Endodermal cell (in vitro differentiated cells): ENCODE measurements at regions not wholly inside any gene's neighbourhood (a gene's known extent, or its start where the extent isn't known, plus 50 kb on each side); places are given as distances from the start of the nearest gene placed in this dataset.
"Not testable (repeated sequence)": the region's sequence is repeated elsewhere in the genome, so short reads cannot be mapped to it uniquely, and the experiment has no call there.

Source experiments
- DNase-seq: peaks from one replicate; pipeline ENCODE4 v3.0.0-alpha.2; 2017
- H3K27ac ChIP-seq: 2 replicates; pipeline ENCODE4 v1.5.1; 2013; ENCODE audit warnings: mild to moderate bottlenecking, low read depth, low read length, moderate library complexity
- H3K27me3 ChIP-seq: 2 replicates; pipeline ENCODE4 v1.6.1; 2013; ENCODE audit warnings: mild to moderate bottlenecking, low read length, moderate library complexity; ENCODE audit not compliant: insufficient read depth, control insufficient read depth, poor library complexity, severe bottlenecking
- H3K36me3 ChIP-seq: 2 replicates; pipeline ENCODE4 v1.7.0; 2013; ENCODE audit warnings: mild to moderate bottlenecking, low read length, moderate library complexity; ENCODE audit not compliant: control insufficient read depth, insufficient read depth
- H3K4me1 ChIP-seq: one replicate; pipeline ENCODE4 v1.7.0; 2013; ENCODE audit warnings: low read length; ENCODE audit not compliant: control insufficient read depth, insufficient read depth
- H3K4me3 ChIP-seq: 2 replicates; pipeline ENCODE4 v1.5.1; 2013; ENCODE audit warnings: mild to moderate bottlenecking, low read length, moderate library complexity
- H3K9ac ChIP-seq: 2 replicates; pipeline ENCODE4 v1.6.1; 2013; ENCODE audit warnings: mild to moderate bottlenecking, low read length, moderate library complexity; ENCODE audit not compliant: poor library complexity, severe bottlenecking; ENCODE audit errors: extremely low read depth
- H3K9me3 ChIP-seq: 2 replicates; pipeline ENCODE4 v1.6.1; 2013; ENCODE audit warnings: mild to moderate bottlenecking, low read length, moderate library complexity; ENCODE audit not compliant: control insufficient read depth
- H3K27ac Mint-ChIP-seq: 2 replicates; pipeline ENCODE4 v1.8.0; 2020; ENCODE audit warnings: mixed read lengths
- H3K27me3 Mint-ChIP-seq: 2 replicates; pipeline ENCODE4 v1.8.0; 2021; ENCODE audit warnings: mild to moderate bottlenecking, mixed read lengths; ENCODE audit not compliant: insufficient read depth
- H3K36me3 Mint-ChIP-seq: 2 replicates; pipeline ENCODE4 v1.8.0; 2020; ENCODE audit warnings: low read depth, mixed read lengths
- H3K4me1 Mint-ChIP-seq: 2 replicates; pipeline ENCODE4 v1.8.0; 2020; ENCODE audit warnings: mixed read lengths
- H3K4me3 Mint-ChIP-seq: 2 replicates; pipeline ENCODE4 v1.8.0; 2020; ENCODE audit warnings: mild to moderate bottlenecking, moderate library complexity, mixed read lengths
- H3K9me3 Mint-ChIP-seq: 2 replicates; pipeline ENCODE4 v1.8.0; 2020; ENCODE audit warnings: mild to moderate bottlenecking, mixed read lengths
- WGBS, 2 experiments: methylation state at CpG; one replicate each; pipeline versions ENCODE4 v1.1.5 to v1.1.7; 2013; ENCODE audit warnings: missing lambda C conversion rate in 2 of 2, mixed read lengths in 1 of 2; ENCODE audit not compliant: insufficient coverage in 1 of 2, insufficient read length in 1 of 2; 5-methylcytosine and 5-hydroxymethylcytosine counted together
- TF ChIP-seq, protein P1 (sequence below): fragments of 200-600 bp; sonication (generic); conservative IDR thresholded peaks from 2 replicates; pipeline ENCODE4 v1.5.0; 2021; ENCODE audit warnings: antibody characterized with exemption, mild to moderate bottlenecking

DNA sequence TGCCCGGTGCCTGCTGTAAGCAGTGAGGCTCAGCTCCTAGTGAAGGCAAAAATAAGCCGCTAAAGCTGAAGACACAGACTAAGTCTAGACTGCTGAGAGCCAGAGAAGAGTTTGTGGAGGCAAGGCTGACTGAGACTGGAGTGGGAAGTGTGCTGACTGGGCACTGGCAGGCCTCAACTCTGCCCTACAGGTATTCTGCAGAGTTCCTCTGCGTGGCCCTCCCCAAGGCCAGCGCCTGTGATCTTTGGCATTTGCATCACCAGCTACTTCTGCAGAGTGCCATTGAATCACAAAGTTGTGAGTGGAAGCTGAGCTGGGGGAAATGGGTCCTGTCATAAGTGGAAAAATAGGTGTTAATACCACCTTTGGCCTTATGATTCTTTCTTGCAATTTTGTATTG lies 905.7 kb downstream of the PLA2G4A start:
- no peak for DNase-seq
- no peaks in the 10 kb centered on the region for H3K27me3 Mint-ChIP-seq
- no peak overlapping the region for H3K4me3 Mint-ChIP-seq
- peaks cover 1% of the 10 kb centered on the region for H3K36me3 Mint-ChIP-seq
- H3K9me3 Mint-ChIP-seq, result peaks cover 18% of the 10 kb centered on the region
- no peak overlapping the region for H3K27ac Mint-ChIP-seq
- Histone ChIP-seq H3K9ac (no peak overlapping the region), H3K4me3 (no peak overlapping the region), H3K9me3 (no peaks in the 10 kb centered on the region), H3K4me1 (no peaks in the 10 kb centered on the region), H3K27ac (no peak overlapping the region), H3K36me3 (no peaks in the 10 kb centered on the region), H3K27me3 (no peaks in the 10 kb centered on the region)
- no peaks in the 10 kb centered on the region for H3K4me1 Mint-ChIP-seq
- 75 to 92% methylated on average over 4 of the region's 4 CpGs for WGBS, 2 experiments
- TF ChIP-seq, protein P1, sequence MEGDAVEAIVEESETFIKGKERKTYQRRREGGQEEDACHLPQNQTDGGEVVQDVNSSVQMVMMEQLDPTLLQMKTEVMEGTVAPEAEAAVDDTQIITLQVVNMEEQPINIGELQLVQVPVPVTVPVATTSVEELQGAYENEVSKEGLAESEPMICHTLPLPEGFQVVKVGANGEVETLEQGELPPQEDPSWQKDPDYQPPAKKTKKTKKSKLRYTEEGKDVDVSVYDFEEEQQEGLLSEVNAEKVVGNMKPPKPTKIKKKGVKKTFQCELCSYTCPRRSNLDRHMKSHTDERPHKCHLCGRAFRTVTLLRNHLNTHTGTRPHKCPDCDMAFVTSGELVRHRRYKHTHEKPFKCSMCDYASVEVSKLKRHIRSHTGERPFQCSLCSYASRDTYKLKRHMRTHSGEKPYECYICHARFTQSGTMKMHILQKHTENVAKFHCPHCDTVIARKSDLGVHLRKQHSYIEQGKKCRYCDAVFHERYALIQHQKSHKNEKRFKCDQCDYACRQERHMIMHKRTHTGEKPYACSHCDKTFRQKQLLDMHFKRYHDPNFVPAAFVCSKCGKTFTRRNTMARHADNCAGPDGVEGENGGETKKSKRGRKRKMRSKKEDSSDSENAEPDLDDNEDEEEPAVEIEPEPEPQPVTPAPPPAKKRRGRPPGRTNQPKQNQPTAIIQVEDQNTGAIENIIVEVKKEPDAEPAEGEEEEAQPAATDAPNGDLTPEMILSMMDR, result no peak

DNA sequence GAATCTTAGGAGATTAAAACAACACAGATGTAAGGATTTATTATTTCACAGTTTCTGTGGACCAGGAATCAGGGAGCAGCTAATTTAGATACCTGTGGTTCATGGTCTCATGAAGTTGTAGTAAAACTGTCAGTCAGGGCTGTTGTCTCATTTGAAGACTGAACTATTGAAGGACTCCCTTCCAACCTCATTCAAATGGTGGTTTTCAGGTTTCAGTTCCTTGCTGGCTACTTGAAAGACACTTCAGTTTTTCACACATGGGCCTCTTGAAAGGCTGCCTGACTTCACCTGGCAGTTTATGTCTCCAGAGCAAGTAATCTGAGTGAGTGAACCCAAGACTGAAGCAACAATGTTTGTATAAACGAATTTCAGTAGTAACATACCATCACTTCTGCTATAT lies 915.9 kb downstream of the PLA2G4A start:
- Mint-ChIP-seq H3K9me3 (no peaks in the 10 kb centered on the region), H3K4me1 (no peaks in the 10 kb centered on the region), H3K27ac (no peak overlapping the region), H3K36me3 (no peaks in the 10 kb centered on the region), H3K4me3 (no peak overlapping the region), H3K27me3 (no peaks in the 10 kb centered on the region)
- no peak overlapping the region for H3K27ac ChIP-seq
- H3K27me3 ChIP-seq, result no peaks in the 10 kb centered on the region
- no peaks in the 10 kb centered on the region for H3K9me3 ChIP-seq
- H3K4me3 ChIP-seq, result no peak overlapping the region
- WGBS, 2 experiments, result 80% methylated on average over 1 of the region's 1 CpG; no CpG with 5 or more reads in 1 of the 2 experiments
- DNase-seq, result no peak
- TF ChIP-seq, protein P1, result no peak
- H3K4me1 ChIP-seq, result no peaks in the 10 kb centered on the region
- no peak overlapping the region for H3K9ac ChIP-seq
- H3K36me3 ChIP-seq, result no peaks in the 10 kb centered on the region

DNA sequence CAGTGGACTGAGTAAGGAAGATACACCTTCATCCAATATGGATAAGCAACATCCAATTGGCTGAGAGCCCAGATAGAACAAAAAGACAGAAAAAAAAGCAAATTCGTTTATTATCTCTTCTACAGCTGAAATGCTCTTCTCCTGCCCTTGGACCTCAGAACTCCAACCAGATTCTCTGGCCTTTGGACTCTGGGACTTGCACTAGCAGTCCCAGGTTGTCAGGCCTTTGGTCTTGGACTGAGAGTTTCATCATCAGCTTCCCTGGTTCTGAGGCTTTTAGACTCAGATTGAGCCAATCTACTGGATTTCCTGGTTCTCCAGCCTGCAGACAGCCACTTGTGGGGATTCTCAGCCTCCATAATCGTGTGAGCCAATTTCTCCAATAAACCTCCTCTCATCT lies 926.8 kb downstream of the PLA2G4A start:
- Histone ChIP-seq H3K9me3 (no peaks in the 10 kb centered on the region), H3K9ac (no peak overlapping the region), H3K4me3 (no peak overlapping the region), H3K36me3 (no peaks in the 10 kb centered on the region), H3K27me3 (no peaks in the 10 kb centered on the region), H3K4me1 (no peaks in the 10 kb centered on the region), H3K27ac (no peak overlapping the region)
- H3K36me3 Mint-ChIP-seq, result peaks cover 2% of the 10 kb centered on the region
- peaks cover 7% of the 10 kb centered on the region for H3K9me3 Mint-ChIP-seq
- no peaks in the 10 kb centered on the region for H3K27me3 Mint-ChIP-seq
- no peak overlapping the region for H3K4me3 Mint-ChIP-seq
- H3K4me1 Mint-ChIP-seq, result no peaks in the 10 kb centered on the region
- no peak for DNase-seq
- H3K27ac Mint-ChIP-seq, result no peak overlapping the region
- TF ChIP-seq, protein P1, result no peak
- WGBS, 2 experiments, result 84 to 85% methylated on average over 2 of the region's 2 CpGs

DNA sequence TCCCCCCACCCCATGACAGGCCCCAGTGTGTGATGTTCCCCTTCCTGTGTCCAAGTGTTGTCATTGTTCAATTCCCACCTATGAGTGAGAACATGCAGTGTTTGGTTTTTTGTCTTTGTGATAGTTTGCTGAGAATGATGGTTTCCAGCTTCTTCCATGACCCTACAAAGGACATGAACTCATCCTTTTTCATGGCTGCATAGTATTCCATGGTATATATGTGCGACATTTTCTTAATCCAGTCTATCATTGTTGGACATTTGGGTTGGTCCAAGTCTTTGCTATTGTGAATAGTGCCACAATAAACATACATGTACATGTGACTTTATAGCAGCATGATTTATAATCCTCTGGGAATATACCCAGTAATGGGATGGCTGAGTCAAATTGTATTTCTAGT lies 927.9 kb downstream of the PLA2G4A start:
- H3K36me3 ChIP-seq, H3K27me3 Mint-ChIP-seq, H3K4me1 ChIP-seq, H3K9me3 ChIP-seq, H3K9ac ChIP-seq, DNase-seq, H3K27ac Mint-ChIP-seq, H3K36me3 Mint-ChIP-seq, H3K4me1 Mint-ChIP-seq, H3K4me3 ChIP-seq, H3K9me3 Mint-ChIP-seq, H3K27ac ChIP-seq, H3K4me3 Mint-ChIP-seq, H3K27me3 ChIP-seq: not testable (repeated sequence)
- 89% methylated on average over 1 of the region's 1 CpG; no CpG with 5 or more reads in 1 of the 2 experiments for WGBS, 2 experiments
